ENCODE measurements at regions not wholly inside any gene's neighbourhood (a gene's known extent, or its start where the extent isn't known, plus 50 kb on each side); places are given as distances from the start of the nearest gene placed in this dataset.

- TF ChIP-seq CTCF (conservative IDR thresholded peaks at IDR 0.05): no peak
- DNase-seq (ENCODE audit: low read depth, low spot score): no peak
- Mint-ChIP-seq H3K36me3 (ENCODE audit: low read depth) (peaks cover 2% of the 10 kb centered on the region), H3K9me3 (peaks cover 5% of the 10 kb centered on the region), H3K27me3 (ENCODE audit: low read depth) (no peaks in the 10 kb centered on the region), H3K4me1 (peaks cover 13% of the 10 kb centered on the region), H3K27ac (ENCODE audit: unreplicated experiment) (no peak overlapping the region), H3K4me3 (no peak overlapping the region)
These were observed 534.8 kb upstream of the LCORL start for GRCh38 chr4:18556402-18556801.

- no peak for TF ChIP-seq CTCF (conservative IDR thresholded peaks at IDR 0.05)
- Mint-ChIP-seq H3K36me3 (ENCODE audit: low read depth) (no peaks in the 10 kb centered on the region), H3K27ac (ENCODE audit: unreplicated experiment) (no peak overlapping the region), H3K27me3 (ENCODE audit: low read depth) (no peaks in the 10 kb centered on the region), H3K9me3 (no peaks in the 10 kb centered on the region), H3K4me1 (no peaks in the 10 kb centered on the region), H3K4me3 (no peak overlapping the region)
- DNase-seq (ENCODE audit: low read depth, low spot score): no peak
These were observed 518.8 kb upstream of the LCORL start for GRCh38 chr4:18540349-18540748.

GRCh38 chr4:18538121-18538520 lies 516.6 kb upstream of the LCORL start:
- TF ChIP-seq CTCF (conservative IDR thresholded peaks at IDR 0.05): no peak
- DNase-seq (ENCODE audit: low read depth, low spot score): no peak
- H3K4me3 Mint-ChIP-seq: no peak overlapping the region
- no peaks in the 10 kb centered on the region for H3K4me1 Mint-ChIP-seq
- no peaks in the 10 kb centered on the region for H3K27me3 Mint-ChIP-seq (ENCODE audit: low read depth)
- H3K9me3 Mint-ChIP-seq: no peaks in the 10 kb centered on the region
- H3K36me3 Mint-ChIP-seq (ENCODE audit: low read depth): no peaks in the 10 kb centered on the region
- no peak overlapping the region for H3K27ac Mint-ChIP-seq (ENCODE audit: unreplicated experiment)

DNA sequence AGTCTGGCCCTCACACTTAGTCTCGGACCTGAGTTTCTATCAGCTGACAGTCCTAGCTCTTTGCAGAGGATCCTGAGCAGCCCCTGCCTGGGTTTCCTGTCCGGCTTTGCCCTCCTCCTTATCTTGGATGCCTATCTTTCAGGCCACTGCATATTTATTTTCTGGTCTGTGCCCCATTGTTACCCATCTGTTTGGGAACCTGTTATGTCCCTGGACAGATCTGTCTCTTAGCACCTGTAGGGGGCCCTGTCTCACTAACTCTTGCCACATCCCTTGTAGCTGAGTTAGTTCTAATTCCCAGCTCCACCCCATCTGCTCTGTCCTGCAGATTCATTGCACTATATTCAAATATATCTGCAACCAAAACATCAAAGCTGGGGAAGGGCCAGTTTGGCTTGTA lies 514.9 kb upstream of the LCORL start:
- Mint-ChIP-seq H3K36me3 (ENCODE audit: low read depth) (no peaks in the 10 kb centered on the region), H3K27ac (ENCODE audit: unreplicated experiment) (no peak overlapping the region), H3K27me3 (ENCODE audit: low read depth) (no peaks in the 10 kb centered on the region), H3K9me3 (no peaks in the 10 kb centered on the region), H3K4me1 (no peaks in the 10 kb centered on the region), H3K4me3 (no peak overlapping the region)
- no peak for DNase-seq (ENCODE audit: low read depth, low spot score)
- TF ChIP-seq CTCF (conservative IDR thresholded peaks at IDR 0.05): no peak

- Mint-ChIP-seq H3K4me3 (no peak overlapping the region), H3K36me3 (ENCODE audit: low read depth) (no peaks in the 10 kb centered on the region), H3K27ac (ENCODE audit: unreplicated experiment) (no peak overlapping the region), H3K4me1 (no peaks in the 10 kb centered on the region), H3K27me3 (ENCODE audit: low read depth) (no peaks in the 10 kb centered on the region), H3K9me3 (no peaks in the 10 kb centered on the region)
- DNase-seq (ENCODE audit: low read depth, low spot score): no peak
- TF ChIP-seq CTCF (conservative IDR thresholded peaks at IDR 0.05): no peak
These were observed 514.4 kb upstream of the LCORL start for GRCh38 chr4:18535948-18536347.

- DNase-seq (ENCODE audit: low read depth, low spot score): no peak
- Mint-ChIP-seq H3K4me1 (no peaks in the 10 kb centered on the region), H3K36me3 (ENCODE audit: low read depth) (no peaks in the 10 kb centered on the region), H3K27me3 (ENCODE audit: low read depth) (no peaks in the 10 kb centered on the region), H3K4me3 (no peak overlapping the region), H3K9me3 (no peaks in the 10 kb centered on the region), H3K27ac (ENCODE audit: unreplicated experiment) (no peak overlapping the region)
- no peak for TF ChIP-seq CTCF (conservative IDR thresholded peaks at IDR 0.05)
These were observed 511.8 kb upstream of the LCORL start for GRCh38 chr4:18533262-18533775.
